Liver (tissue), 8 donors: ENCODE measurements at regions not wholly inside any gene's neighbourhood (a gene's known extent, or its start where the extent isn't known, plus 50 kb on each side); places are given as distances from the start of the nearest gene placed in this dataset.

Experiments
- DNase-seq: peaks from one replicate; pipeline ENCODE4 v3.0.0-alpha.2; 2017; ENCODE audit warnings: low spot score
- H3K27ac ChIP-seq, 2 donors: one replicate each; pipeline ENCODE4 v1.7.0; 2013; ENCODE audit warnings: inconsistent platforms in 2 of 2, low read length in 2 of 2, control low read depth in 1 of 2, low read depth in 1 of 2, mild to moderate bottlenecking in 1 of 2
- H3K27me3 ChIP-seq, 4 donors: one replicate each; pipeline versions ENCODE4 v1.6.1 to v1.7.0; 2013; ENCODE audit warnings: low read length in 3 of 4, inconsistent platforms in 1 of 4, mild to moderate bottlenecking in 1 of 4, moderate library complexity in 1 of 4; ENCODE audit not compliant: control insufficient read depth in 4 of 4, insufficient read depth in 4 of 4
- H3K36me3 ChIP-seq, 4 donors: one replicate each; pipeline versions ENCODE4 v1.6.1 to v1.7.0; 2013; ENCODE audit warnings: low read length in 3 of 4, mild to moderate bottlenecking in 3 of 4, low read depth in 1 of 4, moderate library complexity in 1 of 4; ENCODE audit not compliant: control insufficient read depth in 4 of 4, insufficient read depth in 3 of 4
- H3K4me1 ChIP-seq, 4 donors: one replicate each; pipeline versions ENCODE4 v1.6.1 to v1.7.0; 2013; ENCODE audit warnings: low read length in 3 of 4, mild to moderate bottlenecking in 3 of 4, moderate library complexity in 1 of 4; ENCODE audit not compliant: control insufficient read depth in 4 of 4, insufficient read depth in 4 of 4
- H3K4me3 ChIP-seq, 3 donors: one replicate each; pipeline versions ENCODE4 v1.6.1 to v1.7.0; 2013; ENCODE audit warnings: low read length in 3 of 3, control low read depth in 1 of 3, low read depth in 1 of 3, mild to moderate bottlenecking in 1 of 3
- H3K9ac ChIP-seq, 2 donors: one replicate each; pipeline ENCODE4 v1.7.0; 2013; ENCODE audit warnings: low read length in 2 of 2, mild to moderate bottlenecking in 2 of 2, moderate library complexity in 2 of 2, control low read depth in 1 of 2, low read depth in 1 of 2
- H3K9me3 ChIP-seq, 4 donors: one replicate each; pipeline versions ENCODE4 v1.6.1 to v1.7.0; 2013; ENCODE audit warnings: low read length in 3 of 4; ENCODE audit not compliant: control insufficient read depth in 4 of 4
- ATF3 ChIP-seq: IDR thresholded peaks from 2 replicates; pipeline ENCODE4 v1.6.1; 2016; ENCODE audit warnings: antibody characterized with exemption
- CTCF ChIP-seq: fragments of 150-350 bp; IDR thresholded peaks from 2 replicates; pipeline ENCODE4 v1.5.1; 2017; ENCODE audit warnings: improper control_type of control experiment, low read depth, low read length; ENCODE audit not compliant: missing input control
- FOXA1 ChIP-seq: IDR thresholded peaks from 2 replicates; pipeline ENCODE4 v1.6.1; 2016; ENCODE audit warnings: antibody characterized with exemption
- FOXA2 ChIP-seq: IDR thresholded peaks from 2 replicates; pipeline ENCODE4 v1.6.1; 2016; ENCODE audit warnings: antibody characterized with exemption
- GABPA ChIP-seq, 2 donors: IDR thresholded peaks in 1 of 2; conservative IDR thresholded peaks in 1 of 2; 2 replicates each; pipeline ENCODE4 v1.6.1; 2016; ENCODE audit warnings: antibody characterized with exemption in 2 of 2, mild to moderate bottlenecking in 1 of 2, moderate library complexity in 1 of 2
- HNF4G ChIP-seq: IDR thresholded peaks from 2 replicates; pipeline ENCODE4 v1.6.1; 2016; ENCODE audit warnings: antibody characterized with exemption
- JUND ChIP-seq, 2 donors: IDR thresholded peaks; 2 replicates each; pipeline ENCODE4 v1.6.1; 2016; ENCODE audit warnings: antibody characterized with exemption in 2 of 2
- NR2F2 ChIP-seq: IDR thresholded peaks from 2 replicates; pipeline ENCODE4 v1.6.1; 2016; ENCODE audit warnings: antibody characterized with exemption
- RAD21 ChIP-seq, 2 donors: IDR thresholded peaks; 2 replicates each; pipeline ENCODE4 v1.6.1; 2016; ENCODE audit warnings: antibody characterized with exemption in 2 of 2, mild to moderate bottlenecking in 2 of 2
- REST ChIP-seq: IDR thresholded peaks from 2 replicates; pipeline ENCODE4 v1.6.1; 2016; ENCODE audit warnings: antibody characterized with exemption, mild to moderate bottlenecking
- RXRA ChIP-seq, 2 donors: IDR thresholded peaks; 2 replicates each; pipeline ENCODE4 v1.6.1; 2017 to 2018; ENCODE audit warnings: antibody characterized with exemption in 2 of 2, mild to moderate bottlenecking in 1 of 2
- TAF1 ChIP-seq: conservative IDR thresholded peaks from 2 replicates; pipeline ENCODE4 v1.6.1; 2016; ENCODE audit warnings: antibody characterized with exemption, mild to moderate bottlenecking
- ZBTB33 ChIP-seq: IDR thresholded peaks from 2 replicates; pipeline ENCODE4 v1.6.1; 2016; ENCODE audit warnings: antibody characterized with exemption
- WGBS: extraction: QIAGEN DNeasy Blood & Tissue Kit; methylation state at CpG from one replicate; pipeline ENCODE4 v1.1.7; 2013; 5-methylcytosine and 5-hydroxymethylcytosine counted together
- donor health status: healthy.
- donor health status: healthy.
- donor health status: healthy.
- donor health status: healthy.
- donor health status: healthy.

GRCh38 chr16:35711958-35712357 is 2252.5 kb downstream of the TP53TG3F start:
- Histone ChIP-seq H3K4me1 (no peaks in the 10 kb centered on the region), H3K9ac (no peak overlapping the region), H3K9me3 (peaks cover 2 to 8% (median 7%) of the 10 kb centered on the region in 4 donors), H3K27me3 (no peaks in the 10 kb centered on the region), H3K36me3 (no peaks in the 10 kb centered on the region), H3K4me3 (no peak overlapping the region), H3K27ac (no peak overlapping the region)
- peak; percentile 1 for DNase-seq
- no peak for TF ChIP-seq FOXA2
- TF ChIP-seq JUND (IDR thresholded peaks at IDR 0.05): no peak
- TF ChIP-seq ATF3: no peak
- no peak for TF ChIP-seq RXRA (IDR thresholded peaks at IDR 0.05)
- no peak for TF ChIP-seq NR2F2
- 52% methylated on average over 5 of the region's 5 CpGs for WGBS

GRCh38 chr16:35713762-35714650 is 2254.6 kb downstream of the TP53TG3F start:
- no peaks in the 10 kb centered on the region for H3K36me3 ChIP-seq
- peaks cover 2 to 8% (median 7%) of the 10 kb centered on the region in 4 donors for H3K9me3 ChIP-seq
- no peak overlapping the region for H3K4me3 ChIP-seq
- H3K4me1 ChIP-seq: no peaks in the 10 kb centered on the region
- H3K9ac ChIP-seq: no peak overlapping the region
- 67% methylated on average over 7 of the region's 7 CpGs for WGBS
- DNase-seq: peak; percentile 9
- H3K27me3 ChIP-seq: no peaks in the 10 kb centered on the region
- TF ChIP-seq NR2F2: no peak
- no peak for TF ChIP-seq FOXA1
- no peak for TF ChIP-seq RXRA (IDR thresholded peaks at IDR 0.05)
- no peak for TF ChIP-seq GABPA (IDR thresholded peaks at IDR 0.05 in 1 of 2, conservative IDR thresholded peaks at IDR 0.05 in 1 of 2)
- TF ChIP-seq HNF4G: no peak
- no peak for TF ChIP-seq ZBTB33
- TF ChIP-seq ATF3: no peak
- TF ChIP-seq CTCF: no peak
- no peak for TF ChIP-seq TAF1
- no peak overlapping the region for H3K27ac ChIP-seq

GRCh38 chr16:35714665-35715064 is 2255.3 kb downstream of the TP53TG3F start:
- DNase-seq: no peak
- Histone ChIP-seq H3K27ac (no peak overlapping the region), H3K9ac (no peak overlapping the region), H3K36me3 (no peaks in the 10 kb centered on the region), H3K4me1 (no peaks in the 10 kb centered on the region), H3K9me3 (peaks cover 2 to 8% (median 7%) of the 10 kb centered on the region in 4 donors), H3K4me3 (no peak overlapping the region), H3K27me3 (no peaks in the 10 kb centered on the region)
- WGBS: 62% methylated on average over 3 of the region's 3 CpGs
- TF ChIP-seq ZBTB33 (no peak), REST (no peak), NR2F2 (no peak), CTCF (no peak), JUND (IDR thresholded peaks at IDR 0.05) (no peak), RAD21 (IDR thresholded peaks at IDR 0.05) (no peak)
